HG03558 (cell line): ENCODE measurements at regions not wholly inside any gene's neighbourhood (a gene's known extent, or its start where the extent isn't known, plus 50 kb on each side); places are given as distances from the start of the nearest gene placed in this dataset.
"Not testable (repeated sequence)": the region's sequence is repeated elsewhere in the genome, so short reads cannot be mapped to it uniquely, and the experiment has no call there.

Experiments
- ATAC-seq: cut with Tn5 transposase; IDR thresholded peaks from one replicate; pipeline ENCODE4 v1.9.1; 2021; ENCODE audit warnings: moderate number of reproducible peaks; ENCODE audit not compliant: unreplicated experiment; ENCODE audit errors: extremely low read depth

GRCh38 chr10:78416031-78417011 lies 382.7 kb downstream of the RPS24 start:
- ATAC-seq = no peak

DNA sequence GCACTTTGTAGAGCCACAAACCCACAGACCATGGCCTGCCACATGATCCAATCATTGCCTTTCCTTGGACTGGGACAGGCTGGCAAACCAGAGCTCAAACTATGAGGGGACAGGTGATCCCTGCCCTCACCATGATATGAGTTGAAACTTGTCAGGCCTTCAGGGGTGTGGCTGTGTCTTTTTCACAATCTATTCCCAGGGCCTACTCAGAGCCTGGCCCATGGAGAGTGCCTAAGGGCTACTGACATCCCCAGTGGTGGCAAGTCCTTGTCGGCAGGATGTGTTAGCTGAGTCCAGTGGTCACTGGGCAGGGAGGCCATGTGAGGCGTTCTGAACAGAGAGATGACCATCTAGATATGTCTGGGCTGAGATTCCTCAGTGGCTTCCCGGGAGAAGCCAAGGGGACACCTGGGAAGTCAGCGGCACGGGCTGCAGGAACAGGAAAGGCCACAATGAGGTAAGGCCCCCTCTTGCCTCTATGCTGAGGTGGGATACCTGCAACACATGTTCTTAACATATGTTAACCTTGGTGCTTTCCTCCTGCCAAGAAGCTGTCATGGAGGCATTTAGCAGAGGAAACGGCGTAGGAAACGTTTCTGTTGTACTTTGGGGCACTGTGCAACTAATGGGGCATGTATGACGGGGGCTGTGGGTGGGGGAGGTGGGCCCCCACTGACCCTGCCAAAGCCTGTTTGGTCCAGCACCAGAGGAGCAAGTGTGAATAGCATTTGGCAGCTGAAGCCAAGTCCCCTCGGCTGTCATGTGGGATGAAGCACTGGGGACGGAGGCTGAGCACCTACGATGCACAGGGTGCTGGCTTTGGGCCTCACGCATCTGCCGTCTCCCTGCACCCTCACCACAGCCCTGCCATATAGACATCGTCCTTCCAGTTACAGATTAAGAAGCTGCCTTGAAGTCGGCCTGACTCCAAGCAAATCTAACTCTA lies 384.0 kb downstream of the RPS24 start:
- no peak for ATAC-seq

- ATAC-seq = no peak
These were observed 386.0 kb downstream of the RPS24 start for GRCh38 chr10:78419481-78420265.

- ATAC-seq = no peak
These were observed 387.5 kb downstream of the RPS24 start for GRCh38 chr10:78420946-78421735.

- not testable (repeated sequence) for ATAC-seq
These were observed 390.4 kb downstream of the RPS24 start for GRCh38 chr10:78424050-78424449.

DNA sequence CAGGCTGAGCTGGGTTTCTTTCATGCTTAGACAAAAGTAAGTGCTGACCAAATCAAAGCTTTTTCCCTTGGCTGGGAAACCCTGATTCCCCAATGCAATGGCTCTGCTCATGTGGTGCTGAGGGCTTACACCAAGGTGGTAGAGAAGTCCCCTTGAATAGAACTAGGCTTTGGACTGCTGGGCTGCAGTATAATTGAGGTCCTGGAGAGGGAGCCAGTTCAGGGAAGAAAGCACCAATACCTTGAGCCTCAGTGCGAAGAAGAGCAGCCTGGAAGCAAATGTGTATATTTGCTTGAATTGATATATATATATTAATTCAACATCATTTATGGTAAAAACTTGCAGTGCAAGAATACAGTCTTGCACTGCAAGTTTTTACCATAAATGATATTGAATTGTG lies 391.1 kb downstream of the RPS24 start:
- ATAC-seq = no peak

DNA sequence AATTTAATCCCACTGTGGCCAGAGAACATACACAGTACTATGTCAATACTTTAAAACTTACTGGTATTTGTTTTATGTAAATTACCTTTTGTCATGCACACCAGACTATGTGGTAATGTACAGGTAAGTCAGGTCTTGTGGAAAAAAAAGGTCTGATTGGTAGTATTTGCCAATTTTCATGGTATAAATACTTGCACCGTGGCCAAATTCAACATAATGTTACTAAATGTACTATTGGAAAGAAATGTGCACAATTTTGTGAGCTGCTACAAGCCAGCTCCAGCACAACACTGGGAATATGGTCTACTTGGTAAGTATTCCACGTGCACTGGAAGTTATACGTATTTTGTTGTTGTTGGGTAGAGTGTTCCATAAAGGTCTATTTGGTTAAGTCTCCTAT lies 392.5 kb downstream of the RPS24 start:
- no peak for ATAC-seq

DNA sequence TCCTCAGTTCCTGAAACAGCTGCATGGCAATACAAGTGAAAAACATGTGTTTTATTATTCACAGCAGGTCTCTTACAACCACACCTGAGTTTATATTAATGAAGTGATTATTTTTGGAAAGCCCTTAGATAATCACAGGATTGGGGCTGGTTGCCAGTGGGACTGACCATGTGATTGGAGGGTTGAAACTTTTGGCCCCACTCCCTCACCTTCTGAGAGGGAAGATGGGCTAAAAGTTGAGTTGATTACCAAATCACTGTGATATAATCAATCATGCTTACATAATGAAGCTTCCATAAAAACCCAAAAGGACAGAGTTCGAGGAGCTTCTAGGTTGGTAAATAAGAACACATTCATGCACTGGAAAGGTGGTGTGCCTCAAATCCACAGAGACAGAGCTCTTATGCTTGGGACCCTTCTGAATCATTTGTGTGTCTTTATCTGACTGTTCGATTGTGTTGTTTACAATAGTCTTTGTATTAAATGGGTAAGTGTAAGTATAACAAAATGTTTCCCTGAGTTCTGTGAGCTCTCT lies 393.9 kb downstream of the RPS24 start:
- no peak for ATAC-seq

DNA sequence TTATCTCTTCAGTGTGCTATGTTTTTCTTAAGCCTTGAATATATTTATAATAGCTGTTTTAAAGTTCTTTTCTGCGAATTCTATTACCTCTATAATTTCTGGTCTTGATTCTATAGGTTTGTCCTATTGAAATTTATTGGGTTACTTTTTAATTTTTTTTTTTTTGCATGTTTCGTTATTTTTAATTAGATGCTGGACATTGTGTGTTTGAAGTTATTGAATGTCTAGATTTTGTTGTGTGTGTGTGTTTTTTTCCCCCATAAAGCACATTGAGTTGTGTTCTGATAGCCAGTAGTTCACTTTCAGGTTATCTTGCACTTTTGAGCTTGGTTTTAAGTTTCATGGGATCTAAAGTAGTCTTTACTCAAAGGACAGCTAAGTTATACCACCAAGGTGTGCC lies 394.9 kb downstream of the RPS24 start:
- ATAC-seq = no peak

DNA sequence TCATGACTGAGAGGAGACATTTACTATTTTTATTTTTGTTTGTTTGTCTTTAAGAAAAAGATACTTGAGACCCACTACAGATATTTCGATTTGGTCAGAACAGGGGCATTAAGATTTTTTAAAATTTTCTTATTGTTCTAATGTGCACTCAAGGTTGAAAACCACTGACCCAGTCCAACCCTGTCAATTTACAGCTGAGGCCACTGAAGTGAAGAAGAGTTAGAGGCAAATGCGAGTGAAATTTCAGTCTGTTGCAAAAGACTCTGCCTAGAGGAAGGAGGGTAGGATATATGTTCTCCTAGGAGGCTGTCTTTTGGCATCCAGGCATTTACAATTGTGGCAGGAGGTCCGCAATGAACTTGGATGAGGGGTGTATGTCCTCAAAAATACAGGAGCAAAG lies 396.3 kb downstream of the RPS24 start:
- no peak for ATAC-seq

DNA sequence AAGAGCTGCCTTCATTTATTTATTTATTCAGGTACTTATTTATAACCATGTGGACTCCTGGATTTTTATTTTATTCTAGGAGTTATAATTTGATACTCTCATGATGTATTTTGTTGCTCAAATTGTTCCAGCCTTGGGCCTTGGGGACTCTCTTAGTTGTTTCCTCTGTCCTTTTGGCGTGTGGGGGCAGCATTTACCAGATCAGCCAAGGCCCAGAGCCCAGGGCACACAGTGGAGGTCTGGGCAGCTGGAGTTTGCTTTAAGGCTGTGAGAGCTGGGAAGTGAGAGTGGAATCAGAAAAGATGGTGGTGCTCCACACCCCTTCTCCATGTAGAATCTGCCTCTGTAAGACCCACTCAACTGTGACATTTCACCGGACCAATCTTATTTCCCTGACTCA lies 398.9 kb downstream of the RPS24 start:
- ATAC-seq = no peak

DNA sequence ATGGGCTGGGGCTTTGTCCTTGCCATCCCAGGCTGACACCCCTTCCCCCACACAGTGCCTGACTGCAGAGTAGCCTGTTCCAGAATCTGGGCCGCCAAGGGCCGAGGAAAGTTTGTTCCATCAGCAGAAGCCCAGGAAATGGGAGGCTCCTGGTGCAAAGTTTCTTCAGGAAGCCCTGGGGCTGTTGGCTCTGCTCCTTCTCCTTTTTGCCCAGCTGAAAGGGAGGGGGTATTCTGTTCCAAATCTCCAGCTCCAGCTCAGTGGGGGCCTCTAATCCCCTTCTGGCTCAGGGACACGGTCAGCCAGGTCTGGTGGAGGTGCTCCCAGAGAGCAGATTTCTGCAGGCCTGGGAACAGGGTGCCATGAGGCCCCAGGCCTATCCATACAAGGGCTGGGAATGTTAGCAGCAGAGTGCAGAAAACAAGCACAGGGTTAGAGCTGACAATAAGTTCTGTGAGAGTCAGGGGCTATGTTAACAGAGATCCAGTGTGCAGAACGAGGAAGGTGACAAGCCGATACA lies 399.5 kb downstream of the RPS24 start:
- ATAC-seq = no peak

- ATAC-seq = no peak
These were observed 400.3 kb downstream of the RPS24 start for GRCh38 chr10:78433766-78434535.

GRCh38 chr10:78434886-78435285 lies 401.2 kb downstream of the RPS24 start:
- ATAC-seq = no peak

- ATAC-seq = no peak
These were observed 402.0 kb downstream of the RPS24 start for GRCh38 chr10:78435484-78436221.

- ATAC-seq = no peak
These were observed 402.5 kb downstream of the RPS24 start for GRCh38 chr10:78436222-78436573.

DNA sequence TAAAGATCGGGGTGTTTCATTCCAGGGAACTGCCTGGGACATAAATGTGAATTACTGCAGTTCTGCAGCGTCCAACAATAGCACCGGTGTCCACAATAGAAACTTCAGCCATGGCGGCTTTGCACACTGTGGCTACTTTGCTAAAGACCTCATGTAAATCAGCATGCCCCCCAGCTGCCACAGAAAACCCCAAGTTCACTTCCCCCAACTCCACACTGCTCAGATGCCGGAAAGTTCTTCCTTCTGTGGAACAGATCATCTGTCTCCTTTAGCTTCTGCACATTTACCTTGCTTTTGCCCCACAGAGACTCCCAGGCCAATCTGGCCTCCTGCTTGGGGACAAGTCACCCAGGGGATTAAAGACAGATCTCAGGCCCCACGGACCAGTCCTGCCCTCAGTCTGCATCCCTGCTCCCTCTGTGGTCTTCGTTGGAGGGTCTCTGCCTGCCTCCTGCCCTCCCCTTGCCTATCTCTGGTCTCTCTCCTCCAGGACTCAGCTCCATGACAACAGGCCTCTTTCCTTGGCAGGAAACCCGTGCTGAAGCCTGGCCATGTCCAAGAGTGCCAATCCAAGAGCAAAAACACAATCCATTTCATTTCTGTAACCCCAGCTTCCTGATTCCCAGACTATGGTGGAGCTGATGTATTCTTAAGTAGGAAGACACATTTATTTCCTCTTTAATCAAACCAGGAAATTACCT lies 403.2 kb downstream of the RPS24 start:
- ATAC-seq = no peak
